Esophagus squamous epithelium (tissue), 5 donors: ENCODE measurements at regions not wholly inside any gene's neighbourhood (a gene's known extent, or its start where the extent isn't known, plus 50 kb on each side); places are given as distances from the start of the nearest gene placed in this dataset.

Source experiments
- DNase-seq: peaks from one replicate; lab custom pipeline; 2025; lab: John Stamatoyannopoulos, UW
- H3K27ac ChIP-seq, 4 donors: fragments of 200-600 bp; sonication (generic); one replicate each; pipeline ENCODE4 v1.5.1; 2016 to 2019; ENCODE audit warnings: mild to moderate bottlenecking in 1 of 4
- H3K27me3 ChIP-seq, 4 donors: fragments of 200-600 bp; sonication (generic); 1 replicate in 3 of 4; 2 replicates in 1 of 4; pipeline versions ENCODE4 v1.5.1 to v1.6.0; 2017 to 2021; ENCODE audit warnings: antibody characterized with exemption in 1 of 4
- H3K36me3 ChIP-seq, 3 donors: fragments of 200-600 bp; sonication (generic); one replicate each; pipeline ENCODE4 v1.5.1; 2016 to 2019
- H3K4me1 ChIP-seq, 3 donors: fragments of 200-600 bp; sonication (generic); one replicate each; pipeline ENCODE4 v1.5.1; 2017 to 2019
- H3K4me3 ChIP-seq, 4 donors: fragments of 200-600 bp; sonication (generic); 1 replicate in 3 of 4; 2 replicates in 1 of 4; pipeline ENCODE4 v1.5.1; 2016 to 2019; ENCODE audit warnings: mild to moderate bottlenecking in 2 of 4, moderate library complexity in 1 of 4
- H3K9me3 ChIP-seq, 3 donors: fragments of 200-600 bp; sonication (generic); one replicate each; pipeline ENCODE4 v1.5.1; 2016 to 2019
- CTCF ChIP-seq, 6 experiments: fragments of 450-650 bp in 4 of 6; fragments of 200-600 bp in 2 of 6; sonication (generic) in 2 of 6; IDR thresholded peaks; one replicate each; pipeline ENCODE4 v1.5.1; 2016 to 2019; ENCODE audit warnings: antibody characterized with exemption in 6 of 6, mild to moderate bottlenecking in 4 of 6, moderate library complexity in 4 of 6
- POLR2A ChIP-seq, 4 donors: fragments of 450-650 bp; IDR thresholded peaks; one replicate each; pipeline ENCODE4 v1.6.1; 2017; ENCODE audit warnings: antibody characterized with exemption in 4 of 4, mild to moderate bottlenecking in 4 of 4, moderate library complexity in 3 of 4
- WGBS, 2 donors: methylation state at CpG; one replicate each; pipeline ENCODE4 v1.1.5; 2018; 5-methylcytosine and 5-hydroxymethylcytosine counted together
- intact Hi-C: fragments of 100-400 bp; cut with DNase I; formaldehyde crosslinking; loops from one replicate; pipeline ENCODE4 v1.15.0; 2022
- donor health status: DM: yes; HTN: yes; CAD: no.

- H3K27me3 ChIP-seq, result no peaks in the 10 kb centered on the region
- H3K4me3 ChIP-seq, result peak overlapping the region in 1 of 4 donors; percentile 21
- H3K9me3 ChIP-seq, result no peaks in the 10 kb centered on the region
- H3K27ac ChIP-seq, result no peak overlapping the region
- no peaks in the 10 kb centered on the region for H3K36me3 ChIP-seq
- TF ChIP-seq CTCF (IDR thresholded peaks at IDR 0.05) (no peak), POLR2A (IDR thresholded peaks at IDR 0.05) (no peak)
- peaks cover 0 to 16% (median 3%) of the 10 kb centered on the region in 3 donors for H3K4me1 ChIP-seq
- no peak for DNase-seq
- 57 to 60% methylated on average over 7 of the region's 7 CpGs for WGBS, 2 donors
- intact Hi-C loops, result no loop called here
Measured at GRCh38 chr3:70857916-70858315, 545.5 kb upstream of the MDFIC2 start.

GRCh38 chr3:70856414-70857162, 544.1 kb upstream of the MDFIC2 start:
- TF ChIP-seq CTCF (IDR thresholded peaks at IDR 0.05) (no peak), POLR2A (IDR thresholded peaks at IDR 0.05) (no peak)
- no peaks in the 10 kb centered on the region for H3K9me3 ChIP-seq
- WGBS, 2 donors, result 57 to 70% methylated on average over 7 of the region's 7 CpGs
- no peak overlapping the region for H3K27ac ChIP-seq
- DNase-seq, result no peak
- intact Hi-C loops, result no loop called here
- H3K4me1 ChIP-seq, result peaks cover 0 to 20% (median 3%) of the 10 kb centered on the region in 3 donors
- no peaks in the 10 kb centered on the region for H3K36me3 ChIP-seq
- H3K4me3 ChIP-seq, result no peak overlapping the region
- H3K27me3 ChIP-seq, result no peaks in the 10 kb centered on the region

GRCh38 chr3:70855149-70855548, 542.7 kb upstream of the MDFIC2 start:
- no peak overlapping the region for H3K4me3 ChIP-seq
- WGBS, 2 donors, result 49 to 80% methylated on average over 1 to 2 of the region's 2 CpGs
- no peaks in the 10 kb centered on the region for H3K36me3 ChIP-seq
- peaks cover 0 to 26% (median 5%) of the 10 kb centered on the region in 3 donors for H3K4me1 ChIP-seq
- no peaks in the 10 kb centered on the region for H3K9me3 ChIP-seq
- DNase-seq, result no peak
- TF ChIP-seq POLR2A (IDR thresholded peaks at IDR 0.05), result no peak
- TF ChIP-seq CTCF (IDR thresholded peaks at IDR 0.05), result no peak
- H3K27me3 ChIP-seq, result no peaks in the 10 kb centered on the region
- intact Hi-C loops, result no loop called here
- H3K27ac ChIP-seq, result peak overlapping the region in 1 of 4 donors; percentile 39

GRCh38 chr3:70854108-70854507, 541.7 kb upstream of the MDFIC2 start:
- Histone ChIP-seq H3K9me3 (no peaks in the 10 kb centered on the region), H3K4me1 (peaks cover 0 to 32% (median 9%) of the 10 kb centered on the region in 3 donors), H3K27me3 (no peaks in the 10 kb centered on the region), H3K4me3 (no peak overlapping the region), H3K27ac (no peak overlapping the region), H3K36me3 (no peaks in the 10 kb centered on the region)
- DNase-seq, result no peak
- TF ChIP-seq POLR2A (IDR thresholded peaks at IDR 0.05) (no peak), CTCF (IDR thresholded peaks at IDR 0.05) (no peak)
- 36 to 44% methylated on average over 6 of the region's 6 CpGs for WGBS, 2 donors
- intact Hi-C loops, result no loop called here

GRCh38 chr3:70853161-70853944, 540.9 kb upstream of the MDFIC2 start:
- peak overlapping the region in 1 of 4 donors; percentile 20 for H3K27ac ChIP-seq
- intact Hi-C loops, result no loop called here
- no peaks in the 10 kb centered on the region for H3K27me3 ChIP-seq
- no peak overlapping the region for H3K4me3 ChIP-seq
- DNase-seq, result no peak
- H3K4me1 ChIP-seq, result peaks cover 0 to 32% (median 9%) of the 10 kb centered on the region in 3 donors
- 70 to 76% methylated on average over 5 of the region's 5 CpGs for WGBS, 2 donors
- no peaks in the 10 kb centered on the region for H3K36me3 ChIP-seq
- no peaks in the 10 kb centered on the region for H3K9me3 ChIP-seq
- no peak for TF ChIP-seq CTCF (IDR thresholded peaks at IDR 0.05)
- no peak for TF ChIP-seq POLR2A (IDR thresholded peaks at IDR 0.05)
